Fibroblast of lung (primary cell): ENCODE measurements at regions not wholly inside any gene's neighbourhood (a gene's known extent, or its start where the extent isn't known, plus 50 kb on each side); places are given as distances from the start of the nearest gene placed in this dataset.
A peak's percentile ranks its signal among the peaks of the same experiment; 100 is the strongest.

Experiments
- DNase-seq, 2 donors: peaks; one replicate each; pipeline versions ENCODE4 v3.0.0 to v3.0.0-alpha.2; 2010; ENCODE audit warnings: low read depth in 2 of 2
- H2AFZ ChIP-seq: 2 replicates; pipeline ENCODE4 v1.5.1; 2012; ENCODE audit warnings: low read length, control low read depth, inconsistent platforms
- H3K27ac ChIP-seq: 2 replicates; pipeline ENCODE4 v1.5.1; 2011; ENCODE audit warnings: low read length, control low read depth; ENCODE audit not compliant: insufficient read depth
- H3K27me3 ChIP-seq: 2 replicates; pipeline ENCODE4 v1.5.1; 2011; ENCODE audit warnings: mild to moderate bottlenecking, low read length; ENCODE audit not compliant: control insufficient read depth, insufficient read depth
- H3K36me3 ChIP-seq: 2 replicates; pipeline ENCODE4 v1.5.1; 2011; ENCODE audit warnings: low read length; ENCODE audit not compliant: control insufficient read depth, insufficient read depth
- H3K4me1 ChIP-seq: 2 replicates; pipeline ENCODE4 v1.5.1; 2011; ENCODE audit warnings: low read length; ENCODE audit not compliant: control insufficient read depth, insufficient read depth; ENCODE audit errors: extremely low read depth
- H3K4me2 ChIP-seq: 2 replicates; pipeline ENCODE4 v1.5.1; 2011; ENCODE audit warnings: low read length, control low read depth; ENCODE audit not compliant: insufficient read depth; ENCODE audit errors: extremely low read depth
- H3K4me3 ChIP-seq, 4 experiments: fragments of 200-600 bp in 1 of 4; sonication (generic) in 1 of 4; replicated peaks in 1 of 4; 2 replicates each; pipeline ENCODE4 v1.5.1; 2011 to 2016; ENCODE audit warnings: low read length in 4 of 4, low read depth in 3 of 4, mild to moderate bottlenecking in 3 of 4, control low read depth in 2 of 4, inconsistent platforms in 1 of 4, mixed read lengths in 1 of 4; ENCODE audit not compliant: insufficient read depth in 1 of 4; ENCODE audit errors: control extremely low read depth in 1 of 4
- H3K79me2 ChIP-seq: 2 replicates; pipeline ENCODE4 v1.5.1; 2012; ENCODE audit warnings: mild to moderate bottlenecking, low read length, inconsistent platforms; ENCODE audit not compliant: control insufficient read depth, insufficient read depth
- H3K9ac ChIP-seq: 2 replicates; pipeline ENCODE4 v1.5.1; 2011; ENCODE audit warnings: mild to moderate bottlenecking, low read length, control low read depth; ENCODE audit not compliant: insufficient read depth
- H3K9me3 ChIP-seq: 2 replicates; pipeline ENCODE4 v1.5.1; 2012; ENCODE audit warnings: low read depth, low read length; ENCODE audit not compliant: control insufficient read depth, insufficient read depth
- H4K20me1 ChIP-seq: 2 replicates; pipeline ENCODE4 v1.5.1; 2011; ENCODE audit warnings: low read length; ENCODE audit not compliant: control insufficient read depth, insufficient read depth; ENCODE audit errors: extremely low read depth
- EZH2 ChIP-seq: IDR thresholded peaks from 2 replicates; pipeline ENCODE4 v1.5.1; 2012; ENCODE audit warnings: low read length, control low read depth, mild to moderate bottlenecking; ENCODE audit errors: missing control alignments
- TF ChIP-seq, protein P1 (sequence below), 2 donors: IDR thresholded peaks in 1 of 2; conservative IDR thresholded peaks in 1 of 2; 1 replicate in 1 of 2; 2 replicates in 1 of 2; pipeline ENCODE4 v1.5.1; 2011 to 2012; ENCODE audit warnings: low read length in 2 of 2, control low read depth in 1 of 2, inconsistent platforms in 1 of 2, low read depth in 1 of 2, mild to moderate bottlenecking in 1 of 2

DNA sequence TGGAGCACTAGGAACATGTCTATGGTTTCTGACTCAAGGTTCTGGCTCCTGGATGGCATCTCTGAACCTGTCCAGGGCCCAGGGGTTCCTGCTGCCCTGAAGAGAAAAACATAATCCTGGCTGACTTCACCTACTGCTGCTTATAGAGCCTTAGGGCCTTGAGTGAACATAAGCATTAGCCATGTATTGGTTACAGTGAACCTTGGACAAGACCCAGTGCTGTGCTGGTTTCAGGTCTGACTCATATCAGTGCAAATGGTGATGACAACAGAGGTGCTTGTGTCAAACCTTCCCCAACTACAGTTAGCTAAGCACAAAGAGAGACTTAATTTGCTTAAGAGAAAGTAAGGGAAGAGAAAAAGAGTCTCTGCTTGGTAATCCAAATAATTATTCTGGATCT, 1047.2 kb downstream of the GLUD2 start:
- no peaks in the 10 kb centered on the region for H3K79me2 ChIP-seq
- peak in 1 of 2 donors; percentile 61 for DNase-seq
- no peak overlapping the region for H3K27ac ChIP-seq
- H3K4me3 ChIP-seq = no peak overlapping the region
- no peaks in the 10 kb centered on the region for H3K4me1 ChIP-seq
- no peaks in the 10 kb centered on the region for H3K9me3 ChIP-seq
- no peak overlapping the region for H3K4me2 ChIP-seq
- no peaks in the 10 kb centered on the region for H3K36me3 ChIP-seq
- TF ChIP-seq, protein P1, sequence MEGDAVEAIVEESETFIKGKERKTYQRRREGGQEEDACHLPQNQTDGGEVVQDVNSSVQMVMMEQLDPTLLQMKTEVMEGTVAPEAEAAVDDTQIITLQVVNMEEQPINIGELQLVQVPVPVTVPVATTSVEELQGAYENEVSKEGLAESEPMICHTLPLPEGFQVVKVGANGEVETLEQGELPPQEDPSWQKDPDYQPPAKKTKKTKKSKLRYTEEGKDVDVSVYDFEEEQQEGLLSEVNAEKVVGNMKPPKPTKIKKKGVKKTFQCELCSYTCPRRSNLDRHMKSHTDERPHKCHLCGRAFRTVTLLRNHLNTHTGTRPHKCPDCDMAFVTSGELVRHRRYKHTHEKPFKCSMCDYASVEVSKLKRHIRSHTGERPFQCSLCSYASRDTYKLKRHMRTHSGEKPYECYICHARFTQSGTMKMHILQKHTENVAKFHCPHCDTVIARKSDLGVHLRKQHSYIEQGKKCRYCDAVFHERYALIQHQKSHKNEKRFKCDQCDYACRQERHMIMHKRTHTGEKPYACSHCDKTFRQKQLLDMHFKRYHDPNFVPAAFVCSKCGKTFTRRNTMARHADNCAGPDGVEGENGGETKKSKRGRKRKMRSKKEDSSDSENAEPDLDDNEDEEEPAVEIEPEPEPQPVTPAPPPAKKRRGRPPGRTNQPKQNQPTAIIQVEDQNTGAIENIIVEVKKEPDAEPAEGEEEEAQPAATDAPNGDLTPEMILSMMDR (conservative IDR thresholded peaks at IDR 0.05 in 1 of 2, IDR thresholded peaks at IDR 0.05 in 1 of 2; ENCODE audit: low read depth in 1 of 2, low read length in 2 of 2) = no peak
- TF ChIP-seq EZH2 = no peak
- no peak overlapping the region for H2AFZ ChIP-seq
- H3K9ac ChIP-seq = no peak overlapping the region
- H4K20me1 ChIP-seq = no peaks in the 10 kb centered on the region
- H3K27me3 ChIP-seq = no peaks in the 10 kb centered on the region

DNA sequence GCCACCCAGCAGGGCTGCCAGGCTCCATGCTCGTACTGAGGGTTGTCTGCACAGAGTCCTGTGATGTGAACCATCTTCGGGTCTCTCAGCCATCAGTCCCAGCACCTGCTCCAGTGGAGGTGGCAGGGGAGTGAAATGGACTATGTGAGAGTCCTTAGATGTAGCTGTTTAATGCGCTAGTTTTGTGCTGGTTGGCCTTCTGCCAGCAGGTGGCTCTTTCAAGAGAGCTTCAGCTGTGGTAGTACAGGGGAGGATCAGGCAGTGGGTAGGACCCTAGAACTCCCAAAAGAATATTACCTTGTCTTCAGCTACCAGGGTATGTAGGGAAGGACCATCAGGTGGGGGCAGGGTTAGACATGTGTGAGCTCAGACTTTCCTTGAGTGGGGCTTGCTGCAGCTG, 1066.0 kb downstream of the GLUD2 start:
- no peaks in the 10 kb centered on the region for H3K27me3 ChIP-seq
- no peak overlapping the region for H3K4me3 ChIP-seq
- H3K79me2 ChIP-seq = no peaks in the 10 kb centered on the region
- H3K9me3 ChIP-seq = no peaks in the 10 kb centered on the region
- no peak overlapping the region for H3K4me2 ChIP-seq
- no peaks in the 10 kb centered on the region for H3K4me1 ChIP-seq
- no peak overlapping the region for H2AFZ ChIP-seq
- DNase-seq = no peak
- no peak overlapping the region for H3K27ac ChIP-seq
- H3K36me3 ChIP-seq = no peaks in the 10 kb centered on the region
- no peak for TF ChIP-seq EZH2
- TF ChIP-seq, protein P1 (conservative IDR thresholded peaks at IDR 0.05 in 1 of 2, IDR thresholded peaks at IDR 0.05 in 1 of 2; ENCODE audit: low read depth in 1 of 2, low read length in 2 of 2) = no peak
- no peaks in the 10 kb centered on the region for H4K20me1 ChIP-seq
- no peak overlapping the region for H3K9ac ChIP-seq

DNA sequence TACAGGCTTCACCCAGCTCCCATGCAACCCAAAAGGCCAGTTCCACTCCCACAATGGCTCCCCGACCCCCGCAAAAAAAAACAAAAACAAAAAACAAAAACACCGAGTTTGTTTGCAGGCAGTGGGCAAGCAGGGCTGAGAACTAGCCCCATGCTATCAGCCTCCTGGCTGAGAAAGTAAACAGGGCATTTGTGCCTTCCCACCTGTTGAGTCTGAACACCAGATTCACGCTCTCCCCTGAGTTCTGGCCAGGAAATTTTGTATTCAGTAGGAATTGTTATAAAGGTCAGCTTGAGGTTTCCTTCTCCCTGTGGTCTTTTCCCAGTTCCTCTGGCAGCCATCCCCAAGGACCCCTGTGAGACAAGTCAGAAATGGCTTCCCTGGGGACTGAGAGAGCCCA, 1066.5 kb downstream of the GLUD2 start:
- H3K4me2 ChIP-seq = no peak overlapping the region
- H3K36me3 ChIP-seq = no peaks in the 10 kb centered on the region
- H3K9me3 ChIP-seq = no peaks in the 10 kb centered on the region
- no peaks in the 10 kb centered on the region for H4K20me1 ChIP-seq
- H3K9ac ChIP-seq = no peak overlapping the region
- no peak for DNase-seq
- H3K27me3 ChIP-seq = no peaks in the 10 kb centered on the region
- H2AFZ ChIP-seq = no peak overlapping the region
- no peaks in the 10 kb centered on the region for H3K4me1 ChIP-seq
- no peak overlapping the region for H3K4me3 ChIP-seq
- no peak for TF ChIP-seq EZH2
- TF ChIP-seq, protein P1 (conservative IDR thresholded peaks at IDR 0.05 in 1 of 2, IDR thresholded peaks at IDR 0.05 in 1 of 2; ENCODE audit: low read depth in 1 of 2, low read length in 2 of 2) = no peak
- H3K79me2 ChIP-seq = no peaks in the 10 kb centered on the region
- H3K27ac ChIP-seq = no peak overlapping the region
